HK-2 (cell line): ENCODE measurements at regions not wholly inside any gene's neighbourhood (a gene's known extent, or its start where the extent isn't known, plus 50 kb on each side); places are given as distances from the start of the nearest gene placed in this dataset.

Source experiments
- DNase-seq: peaks from one replicate; pipeline ENCODE4 v3.0.0-alpha.2; 2018; ENCODE audit not compliant: unreplicated experiment

- no peak for DNase-seq
These were observed 252.3 kb downstream of the C16orf95 start for GRCh38 chr16:87064731-87065445.

- no peak for DNase-seq
These were observed 251.6 kb downstream of the C16orf95 start for GRCh38 chr16:87065446-87066132.

- DNase-seq = no peak
These were observed 250.8 kb downstream of the C16orf95 start for GRCh38 chr16:87066133-87067002.

- no peak for DNase-seq
These were observed 250.1 kb downstream of the C16orf95 start for GRCh38 chr16:87067003-87067556.

- no peak for DNase-seq
These were observed 249.1 kb downstream of the C16orf95 start for GRCh38 chr16:87067836-87068761.

- DNase-seq = no peak
These were observed 248.4 kb downstream of the C16orf95 start for GRCh38 chr16:87068762-87069150.

- DNase-seq = no peak
These were observed 246.5 kb downstream of the C16orf95 start for GRCh38 chr16:87070657-87071056.

GRCh38 chr16:87072101-87072500 lies 245.1 kb downstream of the C16orf95 start:
- DNase-seq = no peak

- no peak for DNase-seq
These were observed 242.4 kb downstream of the C16orf95 start for GRCh38 chr16:87074641-87075318.

- no peak for DNase-seq
These were observed 241.8 kb downstream of the C16orf95 start for GRCh38 chr16:87075319-87075860.

GRCh38 chr16:87076331-87076949 lies 240.8 kb downstream of the C16orf95 start:
- DNase-seq = no peak

- DNase-seq = peak; percentile 28
These were observed 240.0 kb downstream of the C16orf95 start for GRCh38 chr16:87076950-87077749.

- no peak for DNase-seq
These were observed 239.5 kb downstream of the C16orf95 start for GRCh38 chr16:87077750-87078127.

GRCh38 chr16:87080571-87081167 lies 236.5 kb downstream of the C16orf95 start:
- DNase-seq = no peak

- no peak for DNase-seq
These were observed 231.8 kb downstream of the C16orf95 start for GRCh38 chr16:87085441-87085840.

GRCh38 chr16:87086156-87086555 lies 231.0 kb downstream of the C16orf95 start:
- no peak for DNase-seq

- no peak for DNase-seq
These were observed 230.6 kb downstream of the C16orf95 start for GRCh38 chr16:87086575-87086974.

GRCh38 chr16:87092958-87093357 lies 224.2 kb downstream of the C16orf95 start:
- no peak for DNase-seq
